Endodermal cell (in vitro differentiated cells): ENCODE measurements at regions not wholly inside any gene's neighbourhood (a gene's known extent, or its start where the extent isn't known, plus 50 kb on each side); places are given as distances from the start of the nearest gene placed in this dataset.

Experiments
- DNase-seq: peaks from one replicate; pipeline ENCODE4 v3.0.0-alpha.2; 2017
- H3K27ac ChIP-seq: 2 replicates; pipeline ENCODE4 v1.5.1; 2013; ENCODE audit warnings: mild to moderate bottlenecking, low read depth, low read length, moderate library complexity
- H3K27me3 ChIP-seq: 2 replicates; pipeline ENCODE4 v1.6.1; 2013; ENCODE audit warnings: mild to moderate bottlenecking, low read length, moderate library complexity; ENCODE audit not compliant: insufficient read depth, control insufficient read depth, poor library complexity, severe bottlenecking
- H3K36me3 ChIP-seq: 2 replicates; pipeline ENCODE4 v1.7.0; 2013; ENCODE audit warnings: mild to moderate bottlenecking, low read length, moderate library complexity; ENCODE audit not compliant: control insufficient read depth, insufficient read depth
- H3K4me1 ChIP-seq: one replicate; pipeline ENCODE4 v1.7.0; 2013; ENCODE audit warnings: low read length; ENCODE audit not compliant: control insufficient read depth, insufficient read depth
- H3K4me3 ChIP-seq: 2 replicates; pipeline ENCODE4 v1.5.1; 2013; ENCODE audit warnings: mild to moderate bottlenecking, low read length, moderate library complexity
- H3K9ac ChIP-seq: 2 replicates; pipeline ENCODE4 v1.6.1; 2013; ENCODE audit warnings: mild to moderate bottlenecking, low read length, moderate library complexity; ENCODE audit not compliant: poor library complexity, severe bottlenecking; ENCODE audit errors: extremely low read depth
- H3K9me3 ChIP-seq: 2 replicates; pipeline ENCODE4 v1.6.1; 2013; ENCODE audit warnings: mild to moderate bottlenecking, low read length, moderate library complexity; ENCODE audit not compliant: control insufficient read depth
- H3K27ac Mint-ChIP-seq: 2 replicates; pipeline ENCODE4 v1.8.0; 2020; ENCODE audit warnings: mixed read lengths
- H3K27me3 Mint-ChIP-seq: 2 replicates; pipeline ENCODE4 v1.8.0; 2021; ENCODE audit warnings: mild to moderate bottlenecking, mixed read lengths; ENCODE audit not compliant: insufficient read depth
- H3K36me3 Mint-ChIP-seq: 2 replicates; pipeline ENCODE4 v1.8.0; 2020; ENCODE audit warnings: low read depth, mixed read lengths
- H3K4me1 Mint-ChIP-seq: 2 replicates; pipeline ENCODE4 v1.8.0; 2020; ENCODE audit warnings: mixed read lengths
- H3K4me3 Mint-ChIP-seq: 2 replicates; pipeline ENCODE4 v1.8.0; 2020; ENCODE audit warnings: mild to moderate bottlenecking, moderate library complexity, mixed read lengths
- H3K9me3 Mint-ChIP-seq: 2 replicates; pipeline ENCODE4 v1.8.0; 2020; ENCODE audit warnings: mild to moderate bottlenecking, mixed read lengths
- WGBS, 2 experiments: methylation state at CpG; one replicate each; pipeline versions ENCODE4 v1.1.5 to v1.1.7; 2013; ENCODE audit warnings: missing lambda C conversion rate in 2 of 2, mixed read lengths in 1 of 2; ENCODE audit not compliant: insufficient coverage in 1 of 2, insufficient read length in 1 of 2; 5-methylcytosine and 5-hydroxymethylcytosine counted together
- TF ChIP-seq, protein P1 (sequence below): fragments of 200-600 bp; sonication (generic); conservative IDR thresholded peaks from 2 replicates; pipeline ENCODE4 v1.5.0; 2021; ENCODE audit warnings: antibody characterized with exemption, mild to moderate bottlenecking

- H3K36me3 ChIP-seq = no peaks in the 10 kb centered on the region
- WGBS, 2 experiments = 92 to 95% methylated on average over 8 of the region's 8 CpGs
- no peaks in the 10 kb centered on the region for H3K27me3 ChIP-seq
- TF ChIP-seq, protein P1, sequence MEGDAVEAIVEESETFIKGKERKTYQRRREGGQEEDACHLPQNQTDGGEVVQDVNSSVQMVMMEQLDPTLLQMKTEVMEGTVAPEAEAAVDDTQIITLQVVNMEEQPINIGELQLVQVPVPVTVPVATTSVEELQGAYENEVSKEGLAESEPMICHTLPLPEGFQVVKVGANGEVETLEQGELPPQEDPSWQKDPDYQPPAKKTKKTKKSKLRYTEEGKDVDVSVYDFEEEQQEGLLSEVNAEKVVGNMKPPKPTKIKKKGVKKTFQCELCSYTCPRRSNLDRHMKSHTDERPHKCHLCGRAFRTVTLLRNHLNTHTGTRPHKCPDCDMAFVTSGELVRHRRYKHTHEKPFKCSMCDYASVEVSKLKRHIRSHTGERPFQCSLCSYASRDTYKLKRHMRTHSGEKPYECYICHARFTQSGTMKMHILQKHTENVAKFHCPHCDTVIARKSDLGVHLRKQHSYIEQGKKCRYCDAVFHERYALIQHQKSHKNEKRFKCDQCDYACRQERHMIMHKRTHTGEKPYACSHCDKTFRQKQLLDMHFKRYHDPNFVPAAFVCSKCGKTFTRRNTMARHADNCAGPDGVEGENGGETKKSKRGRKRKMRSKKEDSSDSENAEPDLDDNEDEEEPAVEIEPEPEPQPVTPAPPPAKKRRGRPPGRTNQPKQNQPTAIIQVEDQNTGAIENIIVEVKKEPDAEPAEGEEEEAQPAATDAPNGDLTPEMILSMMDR = no peak
- H3K9me3 ChIP-seq = no peaks in the 10 kb centered on the region
- H3K27ac Mint-ChIP-seq = no peak overlapping the region
- no peaks in the 10 kb centered on the region for H3K4me1 ChIP-seq
- H3K27me3 Mint-ChIP-seq = no peaks in the 10 kb centered on the region
- no peak for DNase-seq
- H3K9ac ChIP-seq = no peak overlapping the region
- no peaks in the 10 kb centered on the region for H3K4me1 Mint-ChIP-seq
- no peak overlapping the region for H3K4me3 Mint-ChIP-seq
- H3K4me3 ChIP-seq = no peak overlapping the region
- no peaks in the 10 kb centered on the region for H3K36me3 Mint-ChIP-seq
- no peaks in the 10 kb centered on the region for H3K9me3 Mint-ChIP-seq
- no peak overlapping the region for H3K27ac ChIP-seq
Observed at GRCh38 chr5:30690931-30691330, 502.6 kb upstream of the CDH6 start.

DNA sequence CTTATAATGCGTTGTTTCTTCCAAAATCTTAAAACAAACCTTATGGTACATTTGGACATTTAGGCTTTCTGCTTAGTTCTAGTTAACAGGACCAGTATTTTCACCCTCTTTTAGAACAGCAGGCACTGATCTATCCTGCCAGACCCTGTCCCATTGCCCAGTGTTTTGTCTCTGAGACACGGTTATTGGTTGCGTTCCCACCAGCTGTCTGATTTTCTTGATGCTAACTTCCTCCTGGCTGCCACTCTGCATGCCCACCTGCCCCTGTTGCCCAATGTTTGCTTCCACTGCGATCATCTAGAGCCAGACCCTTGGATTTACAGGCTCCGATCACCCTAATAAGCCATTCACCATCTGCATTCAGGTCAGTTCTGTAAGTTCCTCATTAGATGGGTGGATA is 506.0 kb upstream of the CDH6 start:
- Histone ChIP-seq H3K9ac (no peak overlapping the region), H3K4me3 (no peak overlapping the region), H3K27me3 (no peaks in the 10 kb centered on the region), H3K36me3 (no peaks in the 10 kb centered on the region), H3K4me1 (no peaks in the 10 kb centered on the region), H3K27ac (no peak overlapping the region), H3K9me3 (no peaks in the 10 kb centered on the region)
- H3K36me3 Mint-ChIP-seq = no peaks in the 10 kb centered on the region
- 91 to 93% methylated on average over 3 to 5 of the region's 5 CpGs for WGBS, 2 experiments
- no peaks in the 10 kb centered on the region for H3K27me3 Mint-ChIP-seq
- H3K27ac Mint-ChIP-seq = no peak overlapping the region
- H3K4me1 Mint-ChIP-seq = peaks cover 3% of the 10 kb centered on the region
- no peaks in the 10 kb centered on the region for H3K9me3 Mint-ChIP-seq
- TF ChIP-seq, protein P1 = no peak
- no peak for DNase-seq
- no peak overlapping the region for H3K4me3 Mint-ChIP-seq

GRCh38 chr5:30686530-30686929 is 507.0 kb upstream of the CDH6 start:
- no peaks in the 10 kb centered on the region for H3K9me3 ChIP-seq
- H3K36me3 ChIP-seq = no peaks in the 10 kb centered on the region
- TF ChIP-seq, protein P1 = no peak
- Mint-ChIP-seq H3K4me1 (peaks cover 3% of the 10 kb centered on the region), H3K27me3 (no peaks in the 10 kb centered on the region), H3K27ac (no peak overlapping the region), H3K9me3 (no peaks in the 10 kb centered on the region), H3K4me3 (no peak overlapping the region), H3K36me3 (no peaks in the 10 kb centered on the region)
- no peak for DNase-seq
- H3K27me3 ChIP-seq = no peaks in the 10 kb centered on the region
- WGBS, 2 experiments = 66 to 80% methylated on average over 1 of the region's 2 CpGs
- no peak overlapping the region for H3K27ac ChIP-seq
- H3K9ac ChIP-seq = no peak overlapping the region
- H3K4me1 ChIP-seq = no peaks in the 10 kb centered on the region
- H3K4me3 ChIP-seq = no peak overlapping the region
